NCI-H2196 (cell line): ENCODE measurements at regions not wholly inside any gene's neighbourhood (a gene's known extent, or its start where the extent isn't known, plus 50 kb on each side); places are given as distances from the start of the nearest gene placed in this dataset.
"Not testable (repeated sequence)": the region's sequence is repeated elsewhere in the genome, so short reads cannot be mapped to it uniquely, and the experiment has no call there.

ENCODE experiments used
- DNase-seq: peaks from one replicate; lab custom pipeline; 2025; ENCODE audit not compliant: unreplicated experiment; lab: John Stamatoyannopoulos, UW

DNA sequence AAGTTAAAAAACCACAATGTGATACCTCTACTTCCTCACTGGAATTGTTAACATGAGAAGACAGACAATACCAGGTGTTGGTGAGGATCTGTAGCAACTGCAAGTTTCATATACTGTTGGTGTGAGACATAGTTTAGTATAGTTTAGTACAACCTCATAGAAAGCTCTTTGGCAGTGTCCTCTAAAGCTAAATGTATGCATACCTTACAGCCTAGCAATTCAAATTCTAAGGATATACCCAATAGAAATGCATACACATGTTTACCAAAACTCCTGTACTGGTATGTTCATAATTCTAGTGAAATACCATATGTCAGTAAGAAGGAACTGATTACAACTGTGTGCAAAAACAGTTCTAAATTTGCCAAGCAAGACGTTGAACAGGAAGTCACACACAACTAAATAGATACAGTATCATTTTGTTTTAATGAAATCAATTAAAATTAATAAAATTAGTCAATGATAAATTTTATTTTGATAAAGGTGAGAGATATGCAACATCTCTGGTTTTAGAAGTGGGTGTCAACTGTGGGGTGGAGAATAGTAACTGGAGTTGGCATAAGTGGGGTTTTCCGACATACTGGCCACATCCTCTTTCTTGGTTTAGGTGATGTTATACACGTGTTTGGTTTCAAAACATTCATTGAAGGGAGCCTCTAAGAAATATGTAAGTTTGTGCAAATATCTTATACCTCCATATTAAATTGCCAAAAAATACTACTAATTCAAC lies 450.7 kb downstream of the PTPRC start:
- DNase-seq: no peak

DNA sequence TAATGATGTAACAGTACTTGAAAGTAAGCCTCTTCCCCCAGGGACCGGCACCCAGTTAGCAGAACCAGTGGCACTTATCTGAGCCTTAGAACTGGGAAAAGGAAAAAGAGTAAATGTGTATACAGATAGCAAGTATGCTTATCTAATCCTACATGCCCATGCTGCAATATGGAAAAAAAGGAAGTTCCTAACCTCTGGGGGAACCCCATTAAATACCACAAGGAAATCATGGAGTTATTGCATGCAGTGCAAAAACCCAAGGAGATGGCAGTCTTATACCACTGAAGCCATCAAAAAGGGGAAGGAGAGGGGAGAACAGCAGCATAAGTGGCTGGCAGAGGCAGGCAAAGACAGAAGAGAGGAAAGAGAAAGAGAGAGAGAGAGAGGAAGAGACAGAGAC lies 456.8 kb downstream of the PTPRC start:
- not testable (repeated sequence) for DNase-seq

DNA sequence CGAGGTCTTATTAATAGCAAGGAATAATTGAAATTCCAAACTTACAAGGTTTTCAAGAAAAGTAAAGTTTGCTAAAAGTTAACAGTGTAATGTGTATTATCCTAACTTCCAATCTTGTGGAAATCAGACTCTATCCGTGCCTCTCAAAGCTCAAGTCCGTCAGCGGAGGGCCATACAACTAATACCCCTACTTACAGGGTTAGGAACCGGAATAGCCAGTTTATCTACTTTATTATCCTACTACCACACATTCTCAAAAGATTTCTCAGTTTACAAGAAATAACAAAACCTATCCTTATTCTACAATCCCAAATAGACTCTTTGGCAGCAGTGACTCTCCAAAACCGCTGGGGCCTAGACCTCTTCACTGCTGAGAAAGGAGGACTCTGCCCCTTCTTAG lies 457.8 kb downstream of the PTPRC start:
- DNase-seq: no peak

DNA sequence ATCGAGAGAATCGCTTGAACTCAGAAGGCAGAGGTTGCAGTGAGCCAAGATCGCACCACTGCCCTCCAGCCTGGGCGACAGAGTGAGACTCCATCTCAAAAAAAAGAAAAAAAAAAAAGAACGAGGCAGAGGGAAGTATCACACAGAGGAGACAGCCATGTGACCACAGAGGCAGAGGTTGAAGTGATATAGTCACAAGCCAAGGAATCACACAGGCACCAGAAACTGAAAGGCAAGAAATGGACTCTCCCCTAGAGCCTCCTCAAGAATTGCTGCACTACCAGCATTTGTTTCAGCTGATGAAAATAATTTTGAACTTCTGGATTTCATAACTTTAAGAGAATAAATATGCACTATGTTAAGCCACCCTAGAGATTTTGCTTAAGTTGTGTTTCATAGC lies 459.6 kb downstream of the PTPRC start:
- DNase-seq: no peak

DNA sequence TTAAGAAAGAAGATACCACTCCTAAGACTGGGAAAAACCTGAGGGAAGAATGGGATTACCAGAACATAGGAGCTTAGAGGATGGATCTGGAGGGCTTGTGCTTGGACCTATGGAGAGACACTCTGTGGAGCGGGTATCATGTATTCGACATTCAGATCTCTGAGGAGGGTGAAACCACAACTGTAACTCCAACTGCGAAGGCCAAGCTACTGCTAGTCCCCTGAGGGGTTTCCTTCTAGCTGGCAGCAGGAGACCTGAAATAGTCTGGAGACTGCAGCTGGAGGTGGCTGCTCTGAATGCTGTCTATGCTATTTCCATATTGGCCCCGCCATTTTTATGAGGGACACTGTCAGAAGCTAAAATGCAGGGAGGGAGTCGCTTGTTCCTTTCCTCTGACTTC lies 462.3 kb downstream of the PTPRC start:
- DNase-seq: no peak

DNA sequence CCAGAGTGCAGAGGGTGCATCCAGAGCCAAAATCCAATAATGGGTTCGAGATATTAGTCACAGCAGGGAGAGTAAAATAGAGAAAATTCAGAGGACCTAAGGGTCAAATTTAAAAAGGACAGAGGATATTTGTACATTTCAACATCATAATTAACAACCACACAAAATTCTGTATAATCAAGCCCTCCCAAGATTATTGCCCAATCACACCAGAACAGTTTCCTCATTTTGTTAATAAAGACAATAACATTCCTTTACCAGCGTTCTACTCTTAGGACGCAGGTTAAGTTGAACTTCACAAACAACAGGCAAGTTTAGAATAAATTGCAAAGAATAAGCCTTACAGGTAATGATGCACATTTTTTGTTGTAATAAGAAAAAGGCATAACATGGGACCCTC lies 462.8 kb downstream of the PTPRC start:
- DNase-seq: no peak

DNA sequence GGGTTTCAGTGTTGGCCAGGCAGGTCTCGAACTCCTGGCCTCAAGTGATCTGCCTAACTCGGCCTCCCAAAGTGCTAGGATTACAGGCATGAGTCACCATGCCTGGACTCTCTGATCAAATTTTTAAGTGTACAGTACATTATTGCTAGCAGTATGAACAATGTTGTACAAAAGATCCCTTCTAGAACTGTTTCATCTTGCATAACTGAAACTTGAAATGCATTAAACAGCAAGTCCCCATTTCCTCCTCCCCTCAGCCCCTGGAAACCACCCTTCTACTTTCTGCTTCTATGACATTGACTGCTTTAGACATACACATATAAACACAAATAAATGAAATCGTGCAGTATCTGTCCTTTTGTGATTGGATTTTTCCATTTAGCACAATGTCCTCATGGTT lies 463.4 kb downstream of the PTPRC start:
- no peak for DNase-seq

DNA sequence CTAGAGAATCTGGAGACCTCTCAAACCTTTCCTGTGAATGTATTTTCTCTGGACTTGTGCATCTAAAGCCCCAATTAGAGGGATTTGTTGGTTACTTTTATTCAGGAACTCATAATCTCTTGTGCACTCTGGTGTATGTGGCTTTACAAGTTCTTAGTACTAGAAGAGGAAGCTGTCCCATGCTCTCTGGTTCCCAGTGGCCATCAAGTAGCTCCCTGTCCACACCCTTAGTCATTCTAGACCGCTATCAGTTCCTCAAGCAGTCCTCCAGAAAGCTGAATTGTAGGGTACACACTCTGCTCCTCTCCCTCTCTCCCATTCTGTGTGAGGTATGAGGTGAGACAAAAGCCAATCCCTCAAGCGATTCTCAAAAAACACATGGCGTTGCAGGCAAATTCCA lies 470.3 kb downstream of the PTPRC start:
- no peak for DNase-seq

DNA sequence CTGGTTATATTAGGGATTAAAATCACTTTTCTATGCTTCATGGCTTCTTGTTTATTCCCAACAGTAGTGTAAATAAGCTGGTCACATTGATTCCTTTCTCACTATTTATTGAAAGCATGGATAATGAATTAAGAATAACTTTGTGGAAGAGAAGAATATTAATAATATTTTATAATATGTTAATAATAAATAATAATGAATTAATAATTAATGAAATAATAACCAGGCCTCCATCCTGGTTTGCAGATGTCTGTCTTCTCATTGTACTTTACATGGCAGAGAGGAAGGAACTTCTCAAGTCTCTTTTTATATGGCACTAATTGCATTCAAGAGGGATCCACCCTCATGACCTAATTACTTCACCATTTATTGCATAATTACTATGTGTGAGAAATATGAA lies 473.5 kb downstream of the PTPRC start:
- DNase-seq: no peak

DNA sequence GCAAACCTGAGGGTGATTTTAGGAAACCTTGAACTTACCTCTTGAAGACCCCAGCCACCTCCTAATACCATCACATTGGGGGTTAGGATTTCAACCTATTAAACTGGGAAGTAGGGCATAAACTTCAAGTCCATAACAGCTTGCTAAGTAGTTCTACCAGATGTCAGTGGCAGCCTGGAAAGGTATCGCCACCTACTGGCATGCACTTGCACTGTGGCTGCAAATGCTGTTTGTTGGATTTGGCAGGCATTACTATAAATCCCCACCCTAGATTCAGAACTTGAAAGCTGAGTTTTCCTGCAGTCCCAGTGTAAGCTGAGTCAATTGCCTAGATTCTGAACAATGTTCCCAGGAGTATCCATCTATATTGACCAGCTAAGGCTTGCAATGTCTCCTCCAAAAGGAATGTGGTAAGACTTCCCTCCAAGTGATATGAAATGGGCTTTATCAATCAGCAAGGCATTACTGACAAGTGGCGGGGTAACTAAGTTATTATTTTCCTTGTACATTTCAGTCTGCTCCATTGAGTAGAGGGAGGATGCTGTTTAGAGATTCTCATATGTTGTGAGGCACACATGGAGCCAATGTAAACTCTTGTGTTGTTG lies 474.5 kb downstream of the PTPRC start:
- no peak for DNase-seq

DNA sequence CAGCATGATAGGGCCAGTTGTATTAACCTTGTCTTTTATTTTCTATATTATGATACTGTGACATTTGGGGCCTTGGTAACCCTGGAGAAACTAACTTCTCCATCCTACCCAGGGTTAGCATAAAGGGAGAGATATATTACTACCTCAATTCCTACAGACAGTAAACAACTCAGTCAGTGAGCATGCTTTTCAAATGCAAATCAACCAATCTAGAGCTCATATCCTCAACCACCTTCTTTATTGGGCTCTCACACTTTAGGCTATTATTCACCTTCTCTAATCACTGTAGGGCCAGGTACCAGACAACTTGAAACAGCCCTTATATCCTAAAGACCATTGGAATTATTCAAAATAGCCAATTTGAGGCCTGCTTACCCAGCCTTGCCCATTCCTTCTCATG lies 477.6 kb downstream of the PTPRC start:
- no peak for DNase-seq

DNA sequence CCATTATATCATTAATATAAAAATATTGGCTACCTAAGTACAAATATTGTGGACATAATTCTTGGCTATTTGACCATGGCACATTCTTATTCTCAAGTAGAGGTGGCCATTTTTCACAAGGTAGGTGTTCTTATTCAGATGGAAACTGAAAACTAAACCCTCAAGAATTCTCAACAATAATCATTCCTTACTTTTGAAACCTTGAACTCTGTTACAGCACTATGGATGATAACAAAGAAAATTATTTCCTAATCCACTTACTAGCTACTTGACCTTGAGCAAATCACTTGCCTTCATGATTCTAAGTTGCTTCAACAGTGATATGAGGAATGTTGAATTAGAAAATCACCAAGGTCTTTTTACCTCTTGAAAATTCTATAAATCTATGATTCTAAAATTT lies 482.2 kb downstream of the PTPRC start:
- no peak for DNase-seq

DNA sequence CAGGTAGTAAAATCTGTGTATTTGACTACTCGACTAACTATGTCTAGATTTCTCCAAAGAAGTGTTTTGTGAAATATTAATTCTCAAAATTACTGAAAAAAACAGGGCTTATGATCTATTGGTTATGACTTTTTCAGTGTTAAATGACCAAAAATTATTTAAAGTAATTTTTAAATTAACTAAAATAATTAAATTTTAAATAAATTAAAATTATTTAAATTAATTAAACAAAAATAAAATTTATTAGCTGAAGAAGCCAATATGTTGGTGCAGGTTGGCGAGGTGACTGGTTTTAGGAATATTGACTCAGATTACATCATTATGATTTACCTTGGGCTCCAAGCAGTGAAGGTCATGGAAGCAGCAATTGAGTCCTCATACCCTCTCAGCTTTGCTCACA lies 483.2 kb downstream of the PTPRC start:
- no peak for DNase-seq

DNA sequence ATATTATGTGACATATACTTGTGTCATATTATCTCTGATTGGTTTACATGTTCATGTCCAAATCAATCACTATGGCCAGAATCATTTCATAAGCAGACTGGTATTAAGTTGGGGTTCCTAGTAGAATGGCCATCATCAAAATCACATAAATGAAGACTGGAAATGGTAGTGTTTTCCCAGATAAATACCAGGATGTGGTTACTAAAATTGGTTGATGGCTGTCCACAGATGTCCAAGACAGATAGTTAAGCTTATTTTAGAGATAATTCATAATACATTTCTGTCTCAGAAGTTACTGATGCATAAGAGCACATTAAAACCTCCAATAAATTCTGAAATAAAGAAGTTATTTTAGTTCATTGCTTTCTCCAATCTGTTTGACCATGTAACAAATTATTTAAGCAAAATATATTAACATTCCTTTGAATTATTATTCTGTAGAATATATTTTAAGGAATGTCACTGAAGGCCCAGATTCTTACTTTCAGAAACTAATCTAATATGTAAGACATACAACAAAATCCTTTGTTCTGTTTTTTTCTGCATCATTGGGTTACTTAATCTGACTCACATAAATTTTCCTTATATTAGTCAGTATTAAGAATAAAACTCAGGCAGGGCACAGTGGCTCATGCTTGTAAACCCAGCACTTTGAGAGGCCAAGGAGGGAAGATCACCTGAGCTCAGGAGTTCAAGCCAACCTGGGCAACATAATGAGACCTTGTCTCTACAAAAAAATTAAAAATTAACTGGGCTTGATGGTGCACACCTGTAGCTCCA lies 483.9 kb downstream of the PTPRC start:
- DNase-seq: no peak

DNA sequence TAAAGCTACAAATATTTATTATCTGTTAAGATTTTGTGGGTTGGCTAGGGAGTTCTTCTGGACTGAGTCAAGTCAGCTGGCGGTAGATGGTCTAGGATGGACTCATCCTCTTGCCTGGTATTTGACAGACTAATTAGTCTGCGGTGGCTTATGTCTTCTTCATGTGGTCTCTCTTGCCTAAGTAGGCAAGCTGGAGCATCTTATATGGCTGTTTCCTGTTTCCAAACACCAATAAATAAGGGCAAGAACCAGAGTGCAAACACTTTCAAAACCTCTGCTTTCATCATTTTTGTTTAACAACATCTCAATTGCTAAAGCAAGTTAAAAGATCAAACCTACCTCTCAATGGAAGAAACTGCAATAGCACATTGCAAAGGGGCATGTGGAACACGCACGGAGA lies 484.8 kb downstream of the PTPRC start:
- no peak for DNase-seq

DNA sequence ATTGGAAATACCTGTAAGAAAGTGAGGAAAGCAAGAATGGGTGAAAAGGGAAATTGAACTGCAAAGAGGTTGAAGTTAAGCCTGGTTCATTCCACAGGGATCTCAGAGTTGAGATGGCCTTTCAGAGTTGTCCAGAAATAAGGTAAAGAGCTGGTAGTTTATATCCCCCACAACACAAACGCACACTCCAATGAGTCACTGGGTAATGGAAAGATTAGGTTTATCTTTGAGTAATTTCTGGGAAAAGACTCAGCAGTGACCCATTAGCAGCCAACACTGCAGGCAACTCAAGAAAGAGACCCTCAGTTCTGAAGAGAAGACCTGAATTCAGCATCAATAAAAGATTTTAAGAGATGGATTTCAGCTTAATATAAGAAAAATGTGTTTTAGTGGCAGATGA lies 485.5 kb downstream of the PTPRC start:
- no peak for DNase-seq

DNA sequence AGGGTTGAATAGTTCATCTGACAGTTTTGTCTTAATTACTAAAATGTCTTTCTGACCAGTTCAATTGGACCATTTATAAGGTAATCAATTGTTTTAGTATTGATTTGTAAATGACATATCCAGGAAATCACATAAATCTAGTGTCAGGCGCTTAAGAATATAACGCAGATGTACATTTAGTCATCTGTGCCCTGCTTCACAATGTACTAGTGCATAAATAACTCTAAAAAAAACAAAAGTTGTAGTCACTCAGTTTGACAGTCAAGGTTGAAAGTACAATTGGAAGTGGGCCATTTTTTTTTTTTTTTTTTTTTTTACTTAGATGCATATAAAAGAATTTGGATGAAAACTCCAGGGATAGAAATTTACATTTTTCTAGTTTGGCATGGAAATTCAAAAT lies 490.4 kb downstream of the PTPRC start:
- DNase-seq: no peak

DNA sequence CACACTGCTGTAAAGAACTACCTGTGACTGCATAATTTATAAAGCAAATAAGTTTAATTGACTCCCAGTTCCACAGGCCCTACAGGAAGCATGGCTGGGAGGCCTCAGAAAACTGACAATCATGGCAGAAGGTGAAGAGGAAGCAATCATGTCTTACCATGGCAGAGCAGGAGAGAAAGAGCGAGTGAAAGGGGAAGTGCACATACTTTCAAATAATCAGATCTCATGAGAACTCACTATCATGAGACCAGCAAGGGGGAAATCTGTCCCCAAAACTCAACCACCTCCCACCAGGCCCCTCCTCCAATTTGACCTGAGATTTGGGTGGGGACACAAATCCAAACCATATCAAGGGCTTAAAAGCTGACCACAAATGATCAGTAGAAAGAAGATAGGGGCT lies 493.2 kb downstream of the PTPRC start:
- DNase-seq: no peak

DNA sequence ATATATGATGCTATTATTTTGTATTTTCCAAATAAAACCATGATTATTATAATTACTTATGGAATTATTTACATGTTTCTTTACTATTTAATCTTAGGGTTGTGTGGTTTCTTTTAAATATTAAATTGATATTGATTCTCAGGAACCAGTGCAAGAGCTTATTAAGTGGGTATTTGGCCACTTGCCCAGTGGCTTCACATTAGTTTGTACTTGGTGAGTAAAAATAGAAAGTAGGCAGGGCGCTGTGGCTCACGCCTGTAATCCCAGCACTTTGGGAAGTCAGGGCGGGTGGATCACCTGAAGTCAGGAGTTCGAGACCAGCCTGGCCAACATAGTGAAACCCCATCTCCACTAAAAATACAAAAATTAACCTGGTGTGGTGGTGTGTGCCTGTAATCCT lies 497.1 kb downstream of the PTPRC start:
- DNase-seq: no peak

DNA sequence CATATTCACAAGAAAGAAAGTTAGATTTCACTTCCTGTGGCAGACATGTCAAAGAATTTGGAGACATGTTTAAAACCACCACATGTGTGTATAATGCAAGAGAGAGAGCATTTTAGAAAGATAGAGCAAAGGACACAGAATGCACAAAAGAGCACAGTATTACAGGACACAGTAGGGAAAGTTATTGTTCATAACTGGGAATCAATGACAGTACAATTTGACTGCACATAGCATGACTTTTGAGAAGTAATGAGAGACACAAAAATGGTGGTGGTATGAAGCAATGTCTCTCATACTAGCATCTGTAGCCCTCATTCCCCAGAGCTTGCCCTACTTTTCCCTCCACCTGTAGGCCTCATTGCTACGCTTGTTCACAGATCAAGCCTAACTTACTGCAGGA lies 499.2 kb downstream of the PTPRC start:
- DNase-seq: no peak

DNA sequence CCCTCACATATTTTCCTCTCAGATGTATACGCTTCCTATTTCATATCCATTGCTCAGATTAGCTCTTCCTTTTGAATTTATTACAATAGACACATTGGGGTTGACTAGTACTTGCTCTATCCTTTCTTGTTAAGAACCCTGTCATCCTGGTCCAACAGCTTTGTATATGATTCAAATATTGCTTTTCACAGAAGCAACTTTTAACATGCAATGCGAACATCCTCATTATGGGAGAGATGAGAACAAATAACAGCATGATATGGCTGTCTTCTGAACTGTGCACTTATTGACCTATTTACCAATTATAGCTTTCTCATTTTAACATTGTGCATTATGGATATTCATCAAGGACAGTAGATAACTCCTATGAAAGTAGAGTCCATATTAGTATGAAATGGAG lies 510.8 kb downstream of the PTPRC start:
- DNase-seq: no peak

DNA sequence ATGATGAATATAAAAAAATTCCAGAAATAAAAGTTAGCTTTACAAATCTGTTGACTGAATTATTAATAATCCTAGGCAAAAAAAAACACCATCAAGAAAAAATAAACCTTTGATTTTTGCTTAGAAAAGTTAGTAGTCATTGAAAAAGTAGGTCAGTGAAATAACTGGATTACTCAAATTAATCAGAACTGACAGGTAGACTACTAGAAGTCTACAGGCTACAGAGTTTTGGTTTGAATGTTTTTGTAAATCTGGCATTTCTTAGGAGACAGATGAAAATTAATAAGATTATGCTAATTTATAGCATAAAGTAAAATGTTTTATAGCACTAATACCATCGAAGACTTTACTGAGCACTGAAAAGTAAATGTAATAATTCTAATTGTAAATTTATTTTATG lies 511.9 kb downstream of the PTPRC start:
- no peak for DNase-seq
